GM13976 (cell line): ENCODE measurements at regions not wholly inside any gene's neighbourhood (a gene's known extent, or its start where the extent isn't known, plus 50 kb on each side); places are given as distances from the start of the nearest gene placed in this dataset.
A peak's percentile ranks its signal among the peaks of the same experiment; 100 is the strongest.

Experiments used
- DNase-seq: peaks from one replicate; pipeline ENCODE4 v3.0.0; 2012; ENCODE audit warnings: low spot score
- CTCF ChIP-seq: IDR thresholded peaks from 2 replicates; pipeline ENCODE4 v1.5.1; 2012; ENCODE audit warnings: borderline replicate concordance, mild to moderate bottlenecking; ENCODE audit not compliant: insufficient read depth; ENCODE audit errors: extremely low read depth, missing control alignments, control extremely low read depth
- in situ Hi-C: fragments of 300-500 bp; cut with MboI; formaldehyde crosslinking; loops from one replicate; pipeline ENCODE4 v1.12.0; 2022; ENCODE audit warnings: low sequenced_read_pairs, mixed read lengths, inconsistent platforms; ENCODE audit not compliant: unreplicated experiment

GRCh38 chr1:229838204-229838603, 212.2 kb downstream of the URB2 start:
- in situ Hi-C loops, result no loop called here
- TF ChIP-seq CTCF, result no peak
- no peak for DNase-seq

- no peak for TF ChIP-seq CTCF
- in situ Hi-C loops, result no loop called here
- no peak for DNase-seq
These were observed 213.8 kb downstream of the URB2 start for GRCh38 chr1:229839800-229840199.

GRCh38 chr1:229841230-229841629, 215.2 kb downstream of the URB2 start:
- peak; percentile 46 for DNase-seq
- in situ Hi-C loops, result no loop called here
- TF ChIP-seq CTCF, result no peak

GRCh38 chr1:229842302-229843255, 216.5 kb downstream of the URB2 start:
- in situ Hi-C loops, result no loop called here
- no peak for DNase-seq

GRCh38 chr1:229843627-229844238, 217.7 kb downstream of the URB2 start:
- in situ Hi-C loops, result no loop called here
- DNase-seq, result no peak
- no peak for TF ChIP-seq CTCF

More at GRCh38 chr1:229842302-229843255, 216.5 kb downstream of the URB2 start:
- no peak for TF ChIP-seq CTCF

- TF ChIP-seq CTCF, result no peak
- in situ Hi-C loops, result no loop called here
- DNase-seq, result no peak
These were observed 218.6 kb downstream of the URB2 start for GRCh38 chr1:229844675-229845074.
